Ascending aorta (tissue), 2 donors: ENCODE measurements at regions not wholly inside any gene's neighbourhood (a gene's known extent, or its start where the extent isn't known, plus 50 kb on each side); places are given as distances from the start of the nearest gene placed in this dataset.
"Not testable (repeated sequence)": the region's sequence is repeated elsewhere in the genome, so short reads cannot be mapped to it uniquely, and the experiment has no call there.

ENCODE experiments used
- DNase-seq, 2 donors: peaks; one replicate each; pipeline ENCODE4 v3.0.0-alpha.2; 2019; ENCODE audit warnings: low spot score in 2 of 2
- H3K27ac ChIP-seq, 2 donors: fragments of 200-600 bp; sonication (generic); one replicate each; pipeline ENCODE4 v1.5.1; 2016 to 2017; ENCODE audit warnings: mild to moderate bottlenecking in 1 of 2
- H3K27me3 ChIP-seq: fragments of 200-600 bp; sonication (generic); one replicate; pipeline ENCODE4 v1.5.1; 2017
- H3K36me3 ChIP-seq, 2 donors: fragments of 200-600 bp; sonication (generic); one replicate each; pipeline ENCODE4 v1.5.1; 2016
- H3K4me1 ChIP-seq, 2 donors: fragments of 200-600 bp; sonication (generic); one replicate each; pipeline ENCODE4 v1.5.1; 2016 to 2017; ENCODE audit warnings: mild to moderate bottlenecking in 1 of 2
- H3K4me3 ChIP-seq, 2 donors: fragments of 200-600 bp; sonication (generic); one replicate each; pipeline ENCODE4 v1.5.1; 2016 to 2017; ENCODE audit warnings: mild to moderate bottlenecking in 1 of 2
- H3K9me3 ChIP-seq, 2 donors: fragments of 200-600 bp; sonication (generic); one replicate each; pipeline ENCODE4 v1.5.1; 2016
- CTCF ChIP-seq, 3 experiments: fragments of 200-600 bp in 2 of 3; fragments of 450-650 bp in 1 of 3; sonication (generic) in 2 of 3; IDR thresholded peaks; one replicate each; pipeline ENCODE4 v1.5.1; 2016 to 2019; ENCODE audit warnings: antibody characterized with exemption in 3 of 3, mild to moderate bottlenecking in 1 of 3, moderate library complexity in 1 of 3
- intact Hi-C: fragments of 100-400 bp; cut with DNase I; formaldehyde crosslinking; loops from one replicate; pipeline ENCODE4 v1.15.1; 2023

- intact Hi-C loops: no loop called here
- H3K4me3 ChIP-seq: no peak overlapping the region
- no peaks in the 10 kb centered on the region for H3K27me3 ChIP-seq
- DNase-seq: no peak
- TF ChIP-seq CTCF (IDR thresholded peaks at IDR 0.05): no peak
- no peak overlapping the region for H3K27ac ChIP-seq
- no peaks in the 10 kb centered on the region for H3K9me3 ChIP-seq
- no peaks in the 10 kb centered on the region for H3K4me1 ChIP-seq
- H3K36me3 ChIP-seq: no peaks in the 10 kb centered on the region
Observed at GRCh38 chr20:1845163-1845523, 50.1 kb upstream of the SIRPA start.

GRCh38 chr20:1844325-1845162, 50.7 kb upstream of the SIRPA start:
- DNase-seq: peak; percentile 56 to 74
- intact Hi-C loops: no loop called here
- Histone ChIP-seq H3K36me3 (no peaks in the 10 kb centered on the region), H3K27me3 (no peaks in the 10 kb centered on the region), H3K27ac (no peak overlapping the region), H3K4me3 (no peak overlapping the region), H3K4me1 (no peaks in the 10 kb centered on the region), H3K9me3 (no peaks in the 10 kb centered on the region)
- no peak for TF ChIP-seq CTCF (IDR thresholded peaks at IDR 0.05)

- H3K4me3 ChIP-seq: no peak overlapping the region
- intact Hi-C loops: no loop called here
- no peaks in the 10 kb centered on the region for H3K36me3 ChIP-seq
- H3K27ac ChIP-seq: no peak overlapping the region
- no peak for DNase-seq
- no peaks in the 10 kb centered on the region for H3K9me3 ChIP-seq
- H3K27me3 ChIP-seq: no peaks in the 10 kb centered on the region
- TF ChIP-seq CTCF (IDR thresholded peaks at IDR 0.05): no peak
- H3K4me1 ChIP-seq: no peaks in the 10 kb centered on the region
Observed at GRCh38 chr20:1842281-1842680, 52.9 kb upstream of the SIRPA start.

GRCh38 chr20:1841554-1842140, 53.6 kb upstream of the SIRPA start:
- Histone ChIP-seq H3K27me3 (no peaks in the 10 kb centered on the region), H3K4me1 (no peaks in the 10 kb centered on the region), H3K36me3 (no peaks in the 10 kb centered on the region), H3K9me3 (no peaks in the 10 kb centered on the region), H3K4me3 (no peak overlapping the region), H3K27ac (no peak overlapping the region)
- TF ChIP-seq CTCF (IDR thresholded peaks at IDR 0.05): no peak
- DNase-seq: no peak
- intact Hi-C loops: no loop called here

GRCh38 chr20:1840817-1841553, 54.2 kb upstream of the SIRPA start:
- Histone ChIP-seq H3K4me3 (no peak overlapping the region), H3K27ac (no peak overlapping the region), H3K36me3 (no peaks in the 10 kb centered on the region), H3K4me1 (no peaks in the 10 kb centered on the region), H3K27me3 (no peaks in the 10 kb centered on the region), H3K9me3 (no peaks in the 10 kb centered on the region)
- intact Hi-C loops: no loop called here
- TF ChIP-seq CTCF (IDR thresholded peaks at IDR 0.05): no peak
- DNase-seq: no peak

GRCh38 chr20:1839376-1840317, 55.6 kb upstream of the SIRPA start:
- H3K36me3 ChIP-seq, H3K27ac ChIP-seq, H3K4me3 ChIP-seq, DNase-seq, H3K27me3 ChIP-seq, H3K9me3 ChIP-seq, H3K4me1 ChIP-seq, intact Hi-C loops: not testable (repeated sequence)
